Testis (tissue), 2 donors: ENCODE measurements at regions not wholly inside any gene's neighbourhood (a gene's known extent, or its start where the extent isn't known, plus 50 kb on each side); places are given as distances from the start of the nearest gene placed in this dataset.

Source experiments
- DNase-seq: peaks from one replicate; pipeline ENCODE4 v3.0.0-alpha.2; 2019
- H3K27ac ChIP-seq, 2 donors: fragments of 200-600 bp; sonication (generic); one replicate each; pipeline ENCODE4 v1.5.1; 2019
- H3K27me3 ChIP-seq: fragments of 200-600 bp; sonication (generic); one replicate; pipeline ENCODE4 v1.5.1; 2019
- H3K36me3 ChIP-seq: fragments of 200-600 bp; sonication (generic); one replicate; pipeline ENCODE4 v1.5.1; 2017; ENCODE audit warnings: low read depth; ENCODE audit errors: missing control alignments
- H3K4me1 ChIP-seq: fragments of 200-600 bp; sonication (generic); one replicate; pipeline ENCODE4 v1.5.1; 2019
- H3K4me3 ChIP-seq, 2 donors: fragments of 200-600 bp; sonication (generic); one replicate each; pipeline ENCODE4 v1.5.1; 2017 to 2019
- H3K9me3 ChIP-seq: fragments of 200-600 bp; sonication (generic); one replicate; pipeline ENCODE4 v1.5.1; 2017
- CTCF ChIP-seq, 3 experiments: fragments of 450-650 bp in 2 of 3; fragments of 200-600 bp in 1 of 3; sonication (generic) in 1 of 3; IDR thresholded peaks; one replicate each; pipeline ENCODE4 v1.5.1; 2016 to 2019; ENCODE audit warnings: antibody characterized with exemption in 3 of 3, mild to moderate bottlenecking in 2 of 3, moderate library complexity in 1 of 3
- POLR2A ChIP-seq: fragments of 450-650 bp; IDR thresholded peaks from one replicate; pipeline ENCODE4 v1.6.1; 2017; ENCODE audit warnings: antibody characterized with exemption, mild to moderate bottlenecking, moderate library complexity
- WGBS, 2 donors: methylation state at CpG; one replicate each; pipeline ENCODE4 v1.1.5; 2018; 5-methylcytosine and 5-hydroxymethylcytosine counted together
- intact Hi-C: fragments of 100-400 bp; cut with DNase I; formaldehyde crosslinking; loops from one replicate; pipeline ENCODE4 v1.15.1; 2023; ENCODE audit warnings: low total_unique reads

DNA sequence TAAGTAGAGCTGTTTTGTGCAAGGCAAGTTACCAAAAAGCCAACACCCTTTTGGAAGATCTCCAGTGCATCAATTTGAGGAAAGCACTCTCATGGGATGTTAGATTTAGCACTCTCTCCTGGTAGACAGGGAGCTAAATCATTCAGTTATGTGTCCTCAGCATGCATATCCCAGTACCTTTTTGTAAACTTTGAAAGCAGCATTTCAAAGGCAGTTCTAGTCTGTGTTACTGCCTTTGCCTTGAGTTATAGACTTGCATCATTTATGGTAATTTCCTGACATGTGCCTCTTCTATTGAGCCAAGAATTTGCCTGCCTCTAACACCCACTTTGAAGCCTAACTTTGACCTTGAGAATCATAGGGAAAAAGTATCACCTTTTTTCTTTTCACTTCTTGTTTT, 120.6 kb downstream of the KIF4B start:
- H3K4me1 ChIP-seq: no peaks in the 10 kb centered on the region
- DNase-seq: no peak
- TF ChIP-seq CTCF (IDR thresholded peaks at IDR 0.05): no peak
- TF ChIP-seq POLR2A: no peak
- no peak overlapping the region for H3K27ac ChIP-seq
- no peaks in the 10 kb centered on the region for H3K36me3 ChIP-seq
- no peak overlapping the region for H3K4me3 ChIP-seq
- H3K27me3 ChIP-seq: no peaks in the 10 kb centered on the region
- intact Hi-C loops: no loop called here
- no peaks in the 10 kb centered on the region for H3K9me3 ChIP-seq

- Histone ChIP-seq H3K4me1 (no peaks in the 10 kb centered on the region), H3K4me3 (no peak overlapping the region), H3K9me3 (no peaks in the 10 kb centered on the region), H3K36me3 (no peaks in the 10 kb centered on the region), H3K27me3 (no peaks in the 10 kb centered on the region), H3K27ac (no peak overlapping the region)
- WGBS, 2 donors: 63 to 65% methylated on average over 6 of the region's 6 CpGs
- no peak for DNase-seq
- intact Hi-C loops: no loop called here
- TF ChIP-seq POLR2A (no peak), CTCF (IDR thresholded peaks at IDR 0.05) (no peak)
Measured at GRCh38 chr5:155136216-155136850, 122.8 kb downstream of the KIF4B start.

GRCh38 chr5:155137683-155138082, 124.1 kb downstream of the KIF4B start:
- Histone ChIP-seq H3K36me3 (no peaks in the 10 kb centered on the region), H3K9me3 (no peaks in the 10 kb centered on the region), H3K27ac (no peak overlapping the region), H3K4me1 (no peaks in the 10 kb centered on the region), H3K4me3 (no peak overlapping the region), H3K27me3 (no peaks in the 10 kb centered on the region)
- WGBS, 2 donors: 69 to 83% methylated on average over 3 of the region's 3 CpGs
- intact Hi-C loops: no loop called here
- TF ChIP-seq POLR2A (no peak), CTCF (IDR thresholded peaks at IDR 0.05) (no peak)
- DNase-seq: no peak

DNA sequence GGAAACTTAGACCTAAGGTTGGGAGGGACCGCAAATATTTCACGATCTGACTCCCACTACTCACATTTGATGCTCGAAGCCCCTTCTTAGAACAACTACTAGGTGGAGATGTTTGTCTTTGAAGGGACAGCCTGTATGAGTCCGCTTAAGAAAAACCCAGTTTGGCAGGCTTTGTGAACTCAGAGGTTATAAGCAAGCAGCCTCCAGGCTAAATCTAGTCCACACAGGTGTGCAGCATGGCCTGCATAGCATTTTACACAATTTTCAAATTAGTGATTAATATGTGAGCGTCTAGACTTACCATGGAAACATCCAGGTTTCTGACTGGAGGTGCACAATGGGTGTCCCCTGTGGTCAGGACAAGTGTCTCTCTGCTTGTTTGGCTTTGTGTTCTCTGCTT, 127.1 kb downstream of the KIF4B start:
- no peaks in the 10 kb centered on the region for H3K27me3 ChIP-seq
- H3K36me3 ChIP-seq: no peaks in the 10 kb centered on the region
- 88 to 91% methylated on average over 5 of the region's 5 CpGs for WGBS, 2 donors
- no peak for DNase-seq
- H3K9me3 ChIP-seq: no peaks in the 10 kb centered on the region
- H3K4me3 ChIP-seq: no peak overlapping the region
- H3K27ac ChIP-seq: no peak overlapping the region
- H3K4me1 ChIP-seq: no peaks in the 10 kb centered on the region
- intact Hi-C loops: no loop called here
- no peak for TF ChIP-seq CTCF (IDR thresholded peaks at IDR 0.05)
- TF ChIP-seq POLR2A: no peak

- no peaks in the 10 kb centered on the region for H3K27me3 ChIP-seq
- no peak for DNase-seq
- H3K4me1 ChIP-seq: no peaks in the 10 kb centered on the region
- TF ChIP-seq CTCF (IDR thresholded peaks at IDR 0.05) (no peak), POLR2A (no peak)
- no peaks in the 10 kb centered on the region for H3K36me3 ChIP-seq
- intact Hi-C loops: no loop called here
- no peak overlapping the region for H3K27ac ChIP-seq
- no peaks in the 10 kb centered on the region for H3K9me3 ChIP-seq
- H3K4me3 ChIP-seq: no peak overlapping the region
Measured at GRCh38 chr5:155144956-155145355, 131.4 kb downstream of the KIF4B start.
